Transverse colon (tissue), 4 donors: ENCODE measurements at regions not wholly inside any gene's neighbourhood (a gene's known extent, or its start where the extent isn't known, plus 50 kb on each side); places are given as distances from the start of the nearest gene placed in this dataset.
"Not testable (repeated sequence)": the region's sequence is repeated elsewhere in the genome, so short reads cannot be mapped to it uniquely, and the experiment has no call there.

ENCODE experiments used
- EP300 ChIP-seq: sonication (generic); formaldehyde crosslinking; IDR thresholded peaks from one replicate; pipeline ENCODE4 v1.6.1; 2017; ENCODE audit warnings: antibody characterized with exemption, low read depth
- POLR2A ChIP-seq: fragments of 450-650 bp; IDR thresholded peaks from one replicate; pipeline ENCODE4 v1.6.1; 2016; ENCODE audit warnings: antibody characterized with exemption, mild to moderate bottlenecking, moderate library complexity
- POLR2AphosphoS5 ChIP-seq, 3 donors: sonication (generic); formaldehyde crosslinking; IDR thresholded peaks; one replicate each; pipeline ENCODE4 v1.6.1; 2016; ENCODE audit warnings: antibody characterized with exemption in 3 of 3
- TF ChIP-seq, protein P1 (sequence below), 5 experiments: fragments of 200-600 bp in 3 of 5; fragments of 450-650 bp in 2 of 5; sonication (generic) in 3 of 5; IDR thresholded peaks; 1 replicate in 2 of 5; 2 replicates in 3 of 5; pipeline ENCODE4 v1.5.1; 2016 to 2017; ENCODE audit warnings: antibody characterized with exemption in 5 of 5, inconsistent platforms in 3 of 5, mild to moderate bottlenecking in 2 of 5, moderate library complexity in 1 of 5

DNA sequence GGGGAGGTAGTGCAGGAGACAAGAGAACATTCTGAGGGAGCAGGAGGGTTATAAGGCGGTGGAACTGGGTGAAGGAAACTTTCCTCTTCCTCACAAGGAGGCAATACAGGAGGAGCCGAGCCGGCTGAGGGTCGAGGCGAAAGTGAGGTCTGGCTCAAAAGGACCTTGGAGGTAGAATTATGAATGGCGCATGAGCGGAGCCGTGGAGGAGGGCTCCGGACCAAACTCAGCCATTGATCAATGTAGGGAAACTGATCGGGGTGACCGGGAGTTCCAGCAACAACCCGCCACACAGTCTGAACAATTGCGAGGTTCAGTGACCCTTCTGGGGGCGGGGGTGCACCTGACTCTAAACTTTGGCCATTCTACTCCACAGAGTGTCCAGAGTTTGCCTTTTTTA lies 118.7 kb upstream of the PZP start:
- TF ChIP-seq POLR2AphosphoS5 (IDR thresholded peaks at IDR 0.05); POLR2A; EP300: not testable (repeated sequence)
- TF ChIP-seq, protein P1, sequence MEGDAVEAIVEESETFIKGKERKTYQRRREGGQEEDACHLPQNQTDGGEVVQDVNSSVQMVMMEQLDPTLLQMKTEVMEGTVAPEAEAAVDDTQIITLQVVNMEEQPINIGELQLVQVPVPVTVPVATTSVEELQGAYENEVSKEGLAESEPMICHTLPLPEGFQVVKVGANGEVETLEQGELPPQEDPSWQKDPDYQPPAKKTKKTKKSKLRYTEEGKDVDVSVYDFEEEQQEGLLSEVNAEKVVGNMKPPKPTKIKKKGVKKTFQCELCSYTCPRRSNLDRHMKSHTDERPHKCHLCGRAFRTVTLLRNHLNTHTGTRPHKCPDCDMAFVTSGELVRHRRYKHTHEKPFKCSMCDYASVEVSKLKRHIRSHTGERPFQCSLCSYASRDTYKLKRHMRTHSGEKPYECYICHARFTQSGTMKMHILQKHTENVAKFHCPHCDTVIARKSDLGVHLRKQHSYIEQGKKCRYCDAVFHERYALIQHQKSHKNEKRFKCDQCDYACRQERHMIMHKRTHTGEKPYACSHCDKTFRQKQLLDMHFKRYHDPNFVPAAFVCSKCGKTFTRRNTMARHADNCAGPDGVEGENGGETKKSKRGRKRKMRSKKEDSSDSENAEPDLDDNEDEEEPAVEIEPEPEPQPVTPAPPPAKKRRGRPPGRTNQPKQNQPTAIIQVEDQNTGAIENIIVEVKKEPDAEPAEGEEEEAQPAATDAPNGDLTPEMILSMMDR (IDR thresholded peaks at IDR 0.05): not testable (repeated sequence)
